Thyroid gland (tissue), 4 donors: ENCODE measurements at regions not wholly inside any gene's neighbourhood (a gene's known extent, or its start where the extent isn't known, plus 50 kb on each side); places are given as distances from the start of the nearest gene placed in this dataset.

Experiments used
- CTCF ChIP-seq, 6 experiments: fragments of 200-600 bp in 3 of 6; fragments of 450-650 bp in 3 of 6; sonication (generic) in 3 of 6; IDR thresholded peaks; one replicate each; pipeline ENCODE4 v1.5.1; 2016 to 2019; ENCODE audit warnings: antibody characterized with exemption in 6 of 6, mild to moderate bottlenecking in 2 of 6, inconsistent platforms in 1 of 6, moderate library complexity in 1 of 6
- POLR2A ChIP-seq, 2 donors: fragments of 450-650 bp; IDR thresholded peaks; one replicate each; pipeline ENCODE4 v1.6.1; 2017; ENCODE audit warnings: antibody characterized with exemption in 2 of 2, mild to moderate bottlenecking in 2 of 2, moderate library complexity in 1 of 2

- TF ChIP-seq CTCF (IDR thresholded peaks at IDR 0.05) (no peak), POLR2A (IDR thresholded peaks at IDR 0.05) (no peak)
Observed at GRCh38 chr3:144894576-144894975, 923.0 kb downstream of the DIPK2A start.
